HG03432 (cell line): ENCODE measurements at regions not wholly inside any gene's neighbourhood (a gene's known extent, or its start where the extent isn't known, plus 50 kb on each side); places are given as distances from the start of the nearest gene placed in this dataset.

ENCODE experiments used
- ATAC-seq: cut with Tn5 transposase; IDR thresholded peaks from one replicate; pipeline ENCODE4 v1.9.1; 2021; ENCODE audit warnings: mild to moderate bottlenecking, moderate library complexity; ENCODE audit not compliant: unreplicated experiment

DNA sequence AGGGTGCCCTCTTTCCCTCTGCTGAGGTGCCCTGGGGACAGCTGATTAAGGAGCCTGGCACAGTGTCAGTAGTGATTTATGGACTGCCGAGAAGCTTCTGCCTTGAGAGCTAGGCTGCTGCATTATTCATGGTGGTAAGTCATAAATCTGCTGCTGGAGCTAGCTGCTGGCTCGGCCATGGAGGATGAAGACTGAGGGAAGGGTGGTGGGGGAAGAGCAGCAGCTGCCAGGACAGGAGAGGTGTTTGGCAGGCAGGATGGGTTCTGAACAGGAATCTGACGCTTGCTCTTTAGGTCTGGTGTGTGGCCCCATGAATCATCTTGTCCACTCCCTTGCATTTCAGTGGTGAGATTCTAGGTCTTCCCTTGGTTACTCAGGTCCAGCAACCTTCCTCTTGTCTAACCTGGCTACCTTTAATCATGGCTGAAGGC, 296.3 kb downstream of the DYSF start:
- no peak for ATAC-seq

DNA sequence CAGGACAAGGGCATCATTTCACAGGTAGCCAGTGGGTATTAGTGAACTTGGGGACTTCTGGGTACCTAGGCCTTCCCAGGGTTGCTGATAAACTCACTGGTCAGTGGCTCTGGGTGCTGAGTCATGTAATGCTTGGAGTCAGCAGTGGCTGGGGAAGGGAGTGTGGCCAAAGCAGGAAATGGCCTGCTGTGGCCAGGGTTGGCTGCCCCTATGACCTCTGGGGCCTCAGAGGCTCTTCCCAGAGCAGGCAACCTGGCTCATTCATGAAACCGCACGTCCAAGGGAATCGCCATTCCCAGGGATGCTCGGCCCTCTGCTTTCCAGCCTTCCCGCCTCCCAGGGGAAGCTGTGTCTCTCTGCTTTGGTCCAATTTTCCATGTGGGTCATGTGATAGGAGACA, 294.9 kb downstream of the DYSF start:
- ATAC-seq: no peak

DNA sequence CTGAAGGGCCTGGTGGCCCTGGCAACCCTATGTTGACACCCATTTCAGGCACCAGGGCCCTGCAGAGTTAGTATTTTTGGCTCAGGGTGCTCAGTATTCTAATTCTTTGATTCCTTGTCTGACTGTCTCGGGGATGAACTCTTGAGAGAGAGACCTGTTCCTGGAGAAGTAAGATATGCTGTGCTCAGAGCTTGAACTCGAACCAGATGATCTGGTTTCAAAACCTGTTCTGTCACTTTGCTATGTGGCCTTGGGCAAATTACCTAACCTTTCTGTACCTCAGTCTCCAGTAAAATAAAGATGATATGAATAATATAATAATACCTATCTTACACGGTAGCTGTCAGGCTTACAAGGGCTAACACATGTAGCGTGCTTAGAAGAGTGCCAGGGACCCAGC, 294.2 kb downstream of the DYSF start:
- no peak for ATAC-seq

DNA sequence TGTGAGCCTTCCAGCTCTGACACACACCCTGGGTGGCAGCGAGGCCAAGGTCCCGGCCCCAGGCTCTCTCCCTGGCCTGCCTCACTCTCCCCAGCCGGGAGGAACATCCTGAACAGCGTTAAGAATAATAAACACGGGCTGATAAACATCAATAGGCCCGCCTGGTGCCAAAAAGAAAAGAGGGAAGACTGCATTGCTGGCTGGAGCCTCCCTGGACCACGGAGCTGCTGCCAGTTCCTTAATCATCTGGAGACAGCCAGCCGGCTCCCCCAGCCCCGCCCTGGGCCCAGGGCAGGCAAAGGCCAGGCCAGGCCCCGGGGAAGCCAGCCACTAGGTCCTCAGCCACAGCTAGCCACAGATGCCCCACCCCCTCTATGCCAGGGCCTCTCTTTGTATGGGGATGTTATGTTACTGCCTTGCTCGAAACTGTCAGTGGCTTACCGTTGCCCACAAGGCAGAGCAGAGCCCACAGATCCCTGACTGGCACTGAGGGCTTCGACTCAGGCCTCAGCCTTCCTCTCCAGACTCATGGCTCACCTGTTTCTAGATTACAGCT, 293.7 kb downstream of the DYSF start:
- ATAC-seq: no peak

DNA sequence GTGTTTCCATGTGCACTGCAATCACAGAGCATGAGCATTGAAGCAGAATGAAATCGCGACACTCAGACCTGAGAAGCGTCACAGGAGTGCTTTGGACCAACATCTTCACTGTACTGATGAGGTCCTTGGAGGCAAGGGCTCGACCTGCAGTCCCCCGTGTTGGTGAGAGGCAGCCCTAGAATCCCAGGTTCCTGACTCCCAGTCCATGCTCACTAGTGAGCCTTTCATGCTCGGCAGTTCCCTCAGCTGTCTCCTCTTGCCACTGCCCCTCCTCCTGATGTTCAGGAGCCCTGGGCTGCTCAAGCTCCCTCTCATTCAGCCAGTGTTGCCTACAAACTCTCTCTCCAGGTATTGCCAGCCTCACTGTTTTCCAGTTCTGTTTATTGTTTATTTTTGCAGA, 291.4 kb downstream of the DYSF start:
- no peak for ATAC-seq

DNA sequence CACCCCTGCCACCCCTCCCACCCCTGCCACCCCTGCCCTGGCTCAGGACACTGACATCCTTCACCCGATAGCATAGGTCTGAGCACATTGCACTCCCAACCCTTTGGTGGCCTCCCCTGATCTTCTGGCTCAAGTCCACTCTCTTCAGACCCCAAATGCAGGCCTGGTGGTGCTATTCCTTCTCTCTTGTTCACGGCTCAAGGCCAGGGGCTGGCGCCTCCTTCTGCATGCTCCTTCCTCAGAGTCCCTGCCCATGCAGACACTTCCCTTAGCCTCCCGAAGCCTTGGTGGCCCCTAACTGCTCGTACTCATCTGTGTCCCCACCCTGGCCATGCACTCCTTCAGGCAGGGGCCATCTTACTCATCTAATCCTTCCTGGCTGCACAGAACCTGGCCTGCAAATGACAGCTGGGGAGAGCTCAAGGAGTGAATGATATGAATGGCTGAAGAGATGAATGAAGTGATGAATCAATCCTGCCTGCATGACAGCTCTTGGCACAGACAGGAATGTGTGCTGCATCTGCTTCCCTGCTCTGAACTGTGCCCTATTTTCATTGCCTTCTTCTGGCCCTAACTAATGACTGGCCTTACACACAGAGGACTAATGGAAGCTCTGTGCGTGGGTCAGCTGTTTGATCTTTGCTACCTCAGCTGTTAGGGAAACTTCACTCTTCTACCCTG, 290.8 kb downstream of the DYSF start:
- no peak for ATAC-seq

DNA sequence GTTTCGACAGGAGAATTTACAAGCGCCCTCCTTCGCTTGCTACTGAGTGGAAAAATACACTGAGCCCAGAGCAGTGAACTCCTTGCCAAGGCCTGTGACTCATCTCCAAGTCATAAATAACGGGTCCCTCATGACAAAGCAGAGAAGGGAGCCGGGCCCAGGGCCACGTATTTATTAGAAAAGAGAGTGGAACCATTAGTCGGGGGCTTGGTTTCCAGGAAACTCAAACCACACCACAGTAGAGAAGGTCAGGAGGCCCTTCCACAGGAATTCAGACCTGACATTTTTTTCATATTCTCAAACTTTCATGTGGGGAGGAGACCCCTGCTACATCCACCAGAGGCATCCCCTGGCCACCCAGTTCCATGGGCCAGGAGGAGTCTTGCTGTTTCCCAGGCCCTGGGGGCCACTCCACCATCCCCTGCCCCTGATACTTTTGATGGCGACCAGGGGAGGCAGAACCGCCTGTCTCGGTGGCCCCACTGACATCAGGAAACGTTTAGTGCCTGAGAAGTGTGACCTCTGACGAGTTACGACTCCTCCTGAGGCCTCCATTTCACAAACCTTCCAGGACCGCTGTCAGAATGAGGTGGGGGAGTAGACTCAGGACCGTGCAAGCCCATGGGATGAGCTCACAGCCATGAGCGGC, 289.7 kb downstream of the DYSF start:
- ATAC-seq: no peak

DNA sequence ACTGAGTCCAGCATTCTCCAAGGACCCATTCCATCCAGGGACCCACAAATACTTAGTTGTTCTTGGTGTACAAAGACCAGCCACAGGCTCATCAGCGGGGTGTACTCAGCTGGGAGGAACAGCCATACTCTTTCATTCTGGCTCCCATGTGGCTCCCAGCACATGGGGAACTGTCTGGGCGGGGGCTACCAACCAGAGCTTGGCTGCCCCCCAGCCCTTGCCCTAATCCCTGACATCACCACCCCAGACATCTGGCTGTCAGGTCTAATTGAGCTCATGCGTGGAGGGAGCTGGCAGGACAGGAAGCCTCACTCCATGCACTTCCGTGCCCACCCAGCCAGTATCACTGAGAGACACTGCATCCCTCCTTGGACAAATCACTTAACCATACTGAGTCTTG, 283.6 kb downstream of the DYSF start:
- ATAC-seq: no peak

DNA sequence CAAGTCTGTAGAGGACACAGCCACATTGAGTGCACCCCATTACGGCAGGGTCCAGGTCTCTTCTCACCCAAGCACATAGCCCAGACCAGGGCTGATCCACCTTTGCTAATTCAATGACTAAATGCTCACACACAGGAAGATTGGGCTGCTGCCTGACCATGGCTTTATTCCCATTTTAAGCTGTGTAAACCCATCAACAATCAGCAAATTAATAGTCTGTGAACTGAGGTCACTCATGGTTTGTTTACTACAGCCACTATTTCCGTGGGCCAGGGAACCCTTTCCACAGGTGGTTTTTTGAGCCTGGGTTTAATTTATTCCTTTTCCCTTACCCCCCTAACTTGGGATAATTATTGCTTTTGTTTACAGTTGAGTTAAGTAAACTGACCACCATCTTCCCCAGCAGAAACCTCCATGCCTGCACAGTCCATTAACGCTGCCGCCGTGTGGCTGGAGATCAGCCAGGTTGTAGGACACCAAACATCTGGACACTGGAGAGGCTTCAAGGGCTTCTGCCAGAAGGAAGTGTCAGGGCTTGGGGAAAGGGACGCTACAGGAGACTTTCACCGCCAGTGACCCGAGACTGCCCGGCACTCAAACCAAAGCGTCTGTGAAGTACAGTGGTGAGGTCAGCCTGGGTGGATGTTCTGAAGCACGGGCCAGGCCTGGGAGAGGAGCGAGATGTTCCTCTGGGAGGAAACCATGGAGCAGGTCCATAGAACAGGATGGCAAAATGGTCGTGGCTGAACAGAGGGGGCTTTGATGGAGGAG, 282.9 kb downstream of the DYSF start:
- ATAC-seq: no peak
